ENCODE measurements at regions not wholly inside any gene's neighbourhood (a gene's known extent, or its start where the extent isn't known, plus 50 kb on each side); places are given as distances from the start of the nearest gene placed in this dataset.

- no peak overlapping the region for H3K27ac ChIP-seq
- H3K9ac ChIP-seq: no peak overlapping the region
- peaks cover 5% of the 10 kb centered on the region for H3K4me1 ChIP-seq (ENCODE audit: low read depth, poor library complexity, severe bottlenecking)
- H3K36me3 ChIP-seq (ENCODE audit: insufficient read depth): no peaks in the 10 kb centered on the region
- TF ChIP-seq, protein P1, sequence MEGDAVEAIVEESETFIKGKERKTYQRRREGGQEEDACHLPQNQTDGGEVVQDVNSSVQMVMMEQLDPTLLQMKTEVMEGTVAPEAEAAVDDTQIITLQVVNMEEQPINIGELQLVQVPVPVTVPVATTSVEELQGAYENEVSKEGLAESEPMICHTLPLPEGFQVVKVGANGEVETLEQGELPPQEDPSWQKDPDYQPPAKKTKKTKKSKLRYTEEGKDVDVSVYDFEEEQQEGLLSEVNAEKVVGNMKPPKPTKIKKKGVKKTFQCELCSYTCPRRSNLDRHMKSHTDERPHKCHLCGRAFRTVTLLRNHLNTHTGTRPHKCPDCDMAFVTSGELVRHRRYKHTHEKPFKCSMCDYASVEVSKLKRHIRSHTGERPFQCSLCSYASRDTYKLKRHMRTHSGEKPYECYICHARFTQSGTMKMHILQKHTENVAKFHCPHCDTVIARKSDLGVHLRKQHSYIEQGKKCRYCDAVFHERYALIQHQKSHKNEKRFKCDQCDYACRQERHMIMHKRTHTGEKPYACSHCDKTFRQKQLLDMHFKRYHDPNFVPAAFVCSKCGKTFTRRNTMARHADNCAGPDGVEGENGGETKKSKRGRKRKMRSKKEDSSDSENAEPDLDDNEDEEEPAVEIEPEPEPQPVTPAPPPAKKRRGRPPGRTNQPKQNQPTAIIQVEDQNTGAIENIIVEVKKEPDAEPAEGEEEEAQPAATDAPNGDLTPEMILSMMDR (conservative IDR thresholded peaks at IDR 0.05; ENCODE audit: low read depth, low read length): peak; percentile 75
- no peak overlapping the region for H3K4me3 ChIP-seq (IDR thresholded peaks at IDR 0.05; ENCODE audit: insufficient read depth, low read depth, low read length)
- H2AFZ ChIP-seq (ENCODE audit: low read depth): peak overlapping the region; percentile 23; the same call in 1 of the 2 replicates
- H3K4me2 ChIP-seq: 0 out of 2 replicates have a peak overlapping the region, but pooled peaks have one; percentile 12
- no peaks in the 10 kb centered on the region for H3K79me2 ChIP-seq (ENCODE audit: insufficient read depth, low read depth)
- H3K27me3 ChIP-seq (ENCODE audit: insufficient read depth, low read depth): no peaks in the 10 kb centered on the region
- no peaks in the 10 kb centered on the region for H4K20me1 ChIP-seq (ENCODE audit: insufficient read depth)
Observed at GRCh38 chr7:13279854-13280435, 592.5 kb downstream of the ARL4A start.

- H3K9ac ChIP-seq: no peak overlapping the region
- no peak overlapping the region for H3K4me2 ChIP-seq
- peaks cover 5% of the 10 kb centered on the region for H3K4me1 ChIP-seq (ENCODE audit: low read depth, poor library complexity, severe bottlenecking)
- H3K36me3 ChIP-seq (ENCODE audit: insufficient read depth): no peaks in the 10 kb centered on the region
- H3K27ac ChIP-seq: no peak overlapping the region
- H3K4me3 ChIP-seq (IDR thresholded peaks at IDR 0.05; ENCODE audit: insufficient read depth, low read depth, low read length): no peak overlapping the region
- TF ChIP-seq, protein P1 (conservative IDR thresholded peaks at IDR 0.05; ENCODE audit: low read depth, low read length): no peak; the same call in 1 of the 2 replicates
- no peaks in the 10 kb centered on the region for H4K20me1 ChIP-seq (ENCODE audit: insufficient read depth)
- H2AFZ ChIP-seq (ENCODE audit: low read depth): no peak overlapping the region
- H3K27me3 ChIP-seq (ENCODE audit: insufficient read depth, low read depth): no peaks in the 10 kb centered on the region
- H3K79me2 ChIP-seq (ENCODE audit: insufficient read depth, low read depth): no peaks in the 10 kb centered on the region
Observed at GRCh38 chr7:13282377-13282980, 595.0 kb downstream of the ARL4A start.

DNA sequence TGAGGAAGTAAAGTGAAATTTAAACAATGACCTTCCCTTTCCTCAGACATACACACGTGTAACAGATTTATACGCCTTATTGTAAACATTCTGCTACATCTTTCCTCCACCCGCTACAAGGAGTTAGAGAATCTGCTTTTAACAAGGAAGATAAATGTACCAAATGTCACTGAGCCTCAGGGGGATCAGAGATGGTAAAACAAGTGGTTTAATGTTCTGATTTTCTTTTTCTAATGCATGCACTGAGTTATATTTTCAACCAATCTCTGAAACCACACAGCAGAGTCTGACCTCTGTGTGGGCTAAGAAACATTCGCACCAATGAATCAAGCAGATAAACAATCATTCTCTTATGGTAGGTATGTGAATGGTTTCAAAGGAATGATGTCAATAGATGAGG, 599.5 kb downstream of the ARL4A start:
- H3K4me1 ChIP-seq (ENCODE audit: low read depth, poor library complexity, severe bottlenecking): no peaks in the 10 kb centered on the region
- H3K79me2 ChIP-seq (ENCODE audit: insufficient read depth, low read depth): no peaks in the 10 kb centered on the region
- TF ChIP-seq, protein P1 (conservative IDR thresholded peaks at IDR 0.05; ENCODE audit: low read depth, low read length): no peak
- H3K9ac ChIP-seq: no peak overlapping the region
- H3K4me3 ChIP-seq (IDR thresholded peaks at IDR 0.05; ENCODE audit: insufficient read depth, low read depth, low read length): no peak overlapping the region
- H3K36me3 ChIP-seq (ENCODE audit: insufficient read depth): no peaks in the 10 kb centered on the region; the same call in 1 of the 2 replicates
- H4K20me1 ChIP-seq (ENCODE audit: insufficient read depth): no peaks in the 10 kb centered on the region
- no peak overlapping the region for H2AFZ ChIP-seq (ENCODE audit: low read depth)
- H3K4me2 ChIP-seq: no peak overlapping the region
- no peaks in the 10 kb centered on the region for H3K27me3 ChIP-seq (ENCODE audit: insufficient read depth, low read depth)
- H3K27ac ChIP-seq: no peak overlapping the region

DNA sequence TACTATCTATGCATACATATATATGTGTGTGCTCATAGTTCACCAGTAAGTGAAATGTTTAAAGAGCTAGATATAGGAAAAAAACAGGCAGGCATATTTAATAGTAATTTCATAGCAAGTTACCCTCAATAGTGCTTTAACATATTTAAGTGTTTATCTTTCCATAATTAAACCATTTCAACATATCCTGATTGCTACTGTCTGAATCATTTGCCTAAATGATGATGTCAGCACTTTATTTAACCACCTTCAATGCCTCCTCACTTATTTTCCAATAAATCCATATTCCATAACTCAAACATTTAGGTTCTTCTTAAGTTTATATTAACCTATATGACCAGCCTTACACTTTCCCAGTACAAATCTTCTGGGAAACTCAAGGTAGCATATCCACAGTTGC, 601.1 kb downstream of the ARL4A start:
- no peaks in the 10 kb centered on the region for H3K27me3 ChIP-seq (ENCODE audit: insufficient read depth, low read depth)
- no peaks in the 10 kb centered on the region for H3K4me1 ChIP-seq (ENCODE audit: low read depth, poor library complexity, severe bottlenecking)
- no peaks in the 10 kb centered on the region for H3K79me2 ChIP-seq (ENCODE audit: insufficient read depth, low read depth)
- no peak overlapping the region for H3K4me2 ChIP-seq
- TF ChIP-seq, protein P1 (conservative IDR thresholded peaks at IDR 0.05; ENCODE audit: low read depth, low read length): no peak
- H3K9ac ChIP-seq: no peak overlapping the region
- H3K4me3 ChIP-seq (IDR thresholded peaks at IDR 0.05; ENCODE audit: insufficient read depth, low read depth, low read length): no peak overlapping the region
- H3K36me3 ChIP-seq (ENCODE audit: insufficient read depth): no peaks in the 10 kb centered on the region; the same call in 1 of the 2 replicates
- H4K20me1 ChIP-seq (ENCODE audit: insufficient read depth): no peaks in the 10 kb centered on the region
- no peak overlapping the region for H3K27ac ChIP-seq
- H2AFZ ChIP-seq (ENCODE audit: low read depth): no peak overlapping the region

Measured in KMS-11 (cell line).